A549 (cell line): ENCODE measurements at regions not wholly inside any gene's neighbourhood (a gene's known extent, or its start where the extent isn't known, plus 50 kb on each side); places are given as distances from the start of the nearest gene placed in this dataset.

ENCODE experiments used
- ATAC-seq, 2 experiments: fragments of 200-7000 bp in 1 of 2; fragments of >200 bp in 1 of 2; cut with Nextera tagmentation in 1 of 2; cut with Tn5 transposase in 1 of 2; 3 replicates each; pipeline versions ENCODE4 v1.8.0 to v1.9.1; 2018 to 2020; ENCODE audit warnings: mild to moderate bottlenecking in 1 of 2, moderate library complexity in 1 of 2
- CTCF ChIA-PET: fragments of 300-600 bp; sonication (Branson Sonifier 250); formaldehyde crosslinking; extraction: SDS; loops from one replicate; lab custom pipeline; 2021; ENCODE audit warnings: antibody characterized with exemption, inconsistent platforms; lab: Yijun Ruan, JAX
- POLR2A ChIA-PET: fragments of 350-600 bp; formaldehyde crosslinking; extraction: SDS; loops from one replicate; lab custom pipeline; 2021; ENCODE audit warnings: antibody characterized with exemption, inconsistent platforms; lab: Yijun Ruan, JAX
- DNase-seq, 2 experiments: peaks; one replicate each; pipeline versions ENCODE4 v3.0.0 to v3.0.0-alpha.2; 2011 to 2016; ENCODE audit warnings: low read depth in 1 of 2, low spot score in 1 of 2
- FAIRE-seq: peaks from 2 replicates; lab custom pipeline; 2011; peaks lifted over from hg19 to GRCh38; lab: Jason Lieb, UNC
- H3K27ac ChIP-seq, 2 experiments: fragments of >200 bp; sonication (Bioruptor Twin); formaldehyde crosslinking; 3 replicates each; pipeline ENCODE4 v1.5.1; 2016 to 2017
- H3K4me1 ChIP-seq: fragments of >200 bp; sonication (Bioruptor Twin); formaldehyde crosslinking; 3 replicates; pipeline ENCODE4 v1.6.1; 2016
- H3K4me2 ChIP-seq: fragments of >200 bp; sonication (Bioruptor Twin); formaldehyde crosslinking; 3 replicates; pipeline ENCODE4 v1.6.1; 2016
- H3K4me3 ChIP-seq: fragments of >200 bp; sonication (Bioruptor Twin); formaldehyde crosslinking; 3 replicates; pipeline ENCODE4 v1.5.1; 2016
- H3K9me3 ChIP-seq: fragments of >200 bp; sonication (Bioruptor Twin); formaldehyde crosslinking; 3 replicates; pipeline ENCODE4 v1.6.1; 2016
- BHLHE40 ChIP-seq: IDR thresholded peaks from 2 replicates; pipeline ENCODE4 v1.6.1; 2012; ENCODE audit warnings: low read depth, low read length, inconsistent platforms
- CBX8 ChIP-seq: fragments of 200-600 bp; sonication (generic); IDR thresholded peaks from 2 replicates; pipeline ENCODE4 v1.6.1; 2016
- CTCF ChIP-seq: fragments of >200 bp; sonication (Bioruptor Twin); formaldehyde crosslinking; IDR thresholded peaks from 3 replicates; pipeline ENCODE4 v1.5.1; 2016
- ELK1 ChIP-seq: fragments of 150-350 bp; IDR thresholded peaks from 2 replicates; pipeline ENCODE4 v1.6.1; 2014; ENCODE audit warnings: low read depth, mild to moderate bottlenecking, low read length
- ESRRA ChIP-seq: fragments of 150-350 bp; IDR thresholded peaks from 2 replicates; pipeline ENCODE4 v1.6.1; 2014; ENCODE audit warnings: mild to moderate bottlenecking, low read length, borderline replicate concordance
- FOSL2 ChIP-seq, 2 experiments: fragments of 450-650 bp in 1 of 2; fragments of >200 bp in 1 of 2; sonication (Bioruptor Twin) in 1 of 2; formaldehyde crosslinking; IDR thresholded peaks; 2 replicates each; pipeline versions ENCODE4 v1.5.0 to v1.6.1; 2016 to 2020; ENCODE audit warnings: mild to moderate bottlenecking in 1 of 2, moderate library complexity in 1 of 2
- GATA3 ChIP-seq: IDR thresholded peaks from 2 replicates; pipeline ENCODE4 v1.6.1; 2012; ENCODE audit warnings: borderline replicate concordance
- HOXB13 ChIP-seq: fragments of 250-450 bp; sonication (Bioruptor Pico); IDR thresholded peaks from 2 replicates; pipeline ENCODE4 v1.5.0; 2020; ENCODE audit warnings: low read depth, mild to moderate bottlenecking, moderate library complexity
- JUN ChIP-seq, 2 experiments: fragments of >200 bp; sonication (Bioruptor Twin); formaldehyde crosslinking; IDR thresholded peaks; 2 replicates in 1 of 2; 3 replicates in 1 of 2; pipeline ENCODE4 v1.6.1; 2016 to 2017
- JUNB ChIP-seq: fragments of >200 bp; sonication (Bioruptor Twin); formaldehyde crosslinking; IDR thresholded peaks from 2 replicates; pipeline ENCODE4 v1.6.1; 2016
- KDM5A ChIP-seq: fragments of 200-600 bp; sonication (generic); IDR thresholded peaks from 2 replicates; pipeline ENCODE4 v1.6.1; 2016; ENCODE audit warnings: antibody characterized with exemption, mild to moderate bottlenecking
- MAZ ChIP-seq: fragments of 150-350 bp; IDR thresholded peaks from 2 replicates; pipeline ENCODE4 v1.6.1; 2014; ENCODE audit warnings: antibody characterized with exemption, low read depth, low read length, borderline replicate concordance
- NPAS2 ChIP-seq: fragments of 250-450 bp; sonication (Bioruptor Pico); IDR thresholded peaks from 2 replicates; pipeline ENCODE4 v1.8.0; 2022; ENCODE audit warnings: mild to moderate bottlenecking, moderate library complexity, borderline replicate concordance
- NR3C1 ChIP-seq: fragments of >200 bp; sonication (Bioruptor Twin); formaldehyde crosslinking; IDR thresholded peaks from 3 replicates; pipeline ENCODE4 v1.6.1; 2017
- POLR2A ChIP-seq: IDR thresholded peaks from 2 replicates; pipeline ENCODE4 v1.6.1; 2012; ENCODE audit warnings: mild to moderate bottlenecking, low read length
- RARB ChIP-seq: fragments of 250-450 bp; sonication (Bioruptor Pico); IDR thresholded peaks from 2 replicates; pipeline ENCODE4 v1.8.0; 2021; ENCODE audit warnings: mild to moderate bottlenecking, moderate library complexity
- RFX5 ChIP-seq: fragments of 450-650 bp; IDR thresholded peaks from 2 replicates; pipeline ENCODE4 v1.7.1; 2014; ENCODE audit warnings: antibody characterized with exemption, mild to moderate bottlenecking, moderate library complexity
- RNF2 ChIP-seq: fragments of 200-600 bp; sonication (generic); IDR thresholded peaks from 2 replicates; pipeline ENCODE4 v1.6.1; 2016; ENCODE audit warnings: low read depth, mild to moderate bottlenecking, antibody characterized with exemption, moderate library complexity, borderline replicate concordance
- SREBF2 ChIP-seq: fragments of 450-650 bp; IDR thresholded peaks from 2 replicates; pipeline ENCODE4 v1.6.1; 2014; ENCODE audit warnings: mild to moderate bottlenecking, moderate library complexity
- TP53 ChIP-seq: fragments of 250-450 bp; sonication (Bioruptor Pico); IDR thresholded peaks from 2 replicates; pipeline ENCODE4 v1.5.0; 2021; ENCODE audit warnings: mild to moderate bottlenecking, moderate library complexity
- ZC3H11A ChIP-seq: fragments of 450-650 bp; IDR thresholded peaks from 2 replicates; pipeline ENCODE4 v1.6.1; 2014; ENCODE audit warnings: antibody characterized with exemption, mild to moderate bottlenecking
- ZFP36 ChIP-seq: fragments of 450-650 bp; IDR thresholded peaks from 2 replicates; pipeline ENCODE4 v1.6.1; 2014; ENCODE audit warnings: borderline replicate concordance; ENCODE audit not compliant: partially characterized antibody
- ZNF302 ChIP-seq: fragments of 250-450 bp; sonication (Bioruptor Pico); IDR thresholded peaks from 2 replicates; pipeline ENCODE4 v1.9.0; 2021; ENCODE audit warnings: inconsistent platforms, mild to moderate bottlenecking, moderate library complexity
- WGBS: methylation state at CpG from one replicate; pipeline ENCODE4 v1.1.6; 2017; ENCODE audit errors: missing lambda C conversion rate; 5-methylcytosine and 5-hydroxymethylcytosine counted together

- Histone ChIP-seq H3K27ac (no peak overlapping the region), H3K4me3 (no peak overlapping the region), H3K4me2 (no peak overlapping the region), H3K9me3 (no peaks in the 10 kb centered on the region), H3K4me1 (no peaks in the 10 kb centered on the region)
- ChIA-PET POLR2A (no interaction called here), CTCF (interaction anchor here (1.2 kb wide), 1 partner anchor 520 kb away, joined by 3 read pairs; no protein-coding TSS in a partner anchor)
- DNase-seq = no peak
- TF ChIP-seq ZFP36 = no peak
- TF ChIP-seq RFX5 = no peak
- TF ChIP-seq ZNF302 (CRISPR knock-in tag) = no peak
- TF ChIP-seq ESRRA = no peak
- no peak for TF ChIP-seq HOXB13 (CRISPR knock-in tag)
- no peak for ATAC-seq
- FAIRE-seq = no peak
These were observed 283.6 kb upstream of the PRDM9 start for GRCh38 chr5:23223846-23224245.

GRCh38 chr5:23221831-23222230 is 285.6 kb upstream of the PRDM9 start:
- Histone ChIP-seq H3K27ac (no peak overlapping the region), H3K9me3 (no peaks in the 10 kb centered on the region), H3K4me3 (no peak overlapping the region), H3K4me2 (no peak overlapping the region), H3K4me1 (no peaks in the 10 kb centered on the region)
- FAIRE-seq (no peak), DNase-seq (no peak), ATAC-seq (no peak)
- CTCF ChIA-PET = interaction anchor here (0.6 to 1.2 kb wide), 2 partner anchors 13 to 20 kb away, joined by 6 read pairs; no protein-coding TSS in a partner anchor
- POLR2A ChIA-PET = no interaction called here
- no peak for TF ChIP-seq POLR2A
- TF ChIP-seq CTCF = no peak
- TF ChIP-seq CBX8 = no peak
- TF ChIP-seq ESRRA = no peak
- TF ChIP-seq ELK1 = no peak
- no peak for TF ChIP-seq MAZ
- TF ChIP-seq TP53 (CRISPR knock-in tag) = no peak
- TF ChIP-seq HOXB13 (CRISPR knock-in tag) = no peak
- TF ChIP-seq NR3C1 = no peak
- TF ChIP-seq JUNB = no peak
- no peak for TF ChIP-seq ZFP36
- TF ChIP-seq RNF2 = no peak
- no peak for TF ChIP-seq SREBF2
- no peak for TF ChIP-seq NPAS2
- no peak for TF ChIP-seq ZC3H11A
- no peak for TF ChIP-seq KDM5A
- TF ChIP-seq RARB (CRISPR knock-in tag) = no peak
- no peak for TF ChIP-seq BHLHE40
- TF ChIP-seq GATA3 = no peak
- WGBS = 37% methylated on average over 3 of the region's 3 CpGs

GRCh38 chr5:23217159-23217558 is 290.2 kb upstream of the PRDM9 start:
- no peak for TF ChIP-seq CBX8
- TF ChIP-seq JUN (IDR thresholded peaks at IDR 0.05) = no peak
- TF ChIP-seq RFX5 = no peak
- TF ChIP-seq NPAS2 = no peak
- no peak for TF ChIP-seq FOSL2 (IDR thresholded peaks at IDR 0.05)
- TF ChIP-seq FOSL2 (CRISPR knock-in tag; IDR thresholded peaks at IDR 0.05) = no peak
- no peak for TF ChIP-seq ZC3H11A
- Histone ChIP-seq H3K4me2 (no peak overlapping the region), H3K9me3 (no peaks in the 10 kb centered on the region), H3K27ac (no peak overlapping the region), H3K4me1 (no peaks in the 10 kb centered on the region), H3K4me3 (no peak overlapping the region)
- ATAC-seq = no peak
- WGBS = 22% methylated on average over 1 of the region's 1 CpG
- ChIA-PET CTCF (no interaction called here), POLR2A (no interaction called here)
- FAIRE-seq = no peak
- no peak for DNase-seq
